Karpas-422 (cell line): ENCODE measurements at regions not wholly inside any gene's neighbourhood (a gene's known extent, or its start where the extent isn't known, plus 50 kb on each side); places are given as distances from the start of the nearest gene placed in this dataset.

Source experiments
- DNase-seq: peaks from one replicate; pipeline ENCODE4 v3.0.0-alpha.2; 2015
- H2AFZ ChIP-seq: fragments of 200-600 bp; sonication (generic); 2 replicates; pipeline ENCODE4 v1.6.1; 2014; ENCODE audit warnings: antibody characterized with exemption, low read length, mixed read lengths
- H3K27ac ChIP-seq: fragments of 200-600 bp; sonication (generic); 2 replicates; pipeline ENCODE4 v1.5.1; 2014; ENCODE audit warnings: mild to moderate bottlenecking, low read length, moderate library complexity
- H3K27me3 ChIP-seq: fragments of 200-600 bp; sonication (generic); 2 replicates; pipeline ENCODE4 v1.6.1; 2014; ENCODE audit warnings: low read length, mixed read lengths
- H3K36me3 ChIP-seq: fragments of 200-600 bp; sonication (generic); 2 replicates; pipeline ENCODE4 v1.6.1; 2014; ENCODE audit warnings: low read length, mixed read lengths; ENCODE audit not compliant: insufficient read depth
- H3K4me1 ChIP-seq: fragments of 200-600 bp; sonication (generic); 2 replicates; pipeline ENCODE4 v1.6.1; 2014; ENCODE audit warnings: mild to moderate bottlenecking, low read length, mixed read lengths
- H3K4me2 ChIP-seq: fragments of 200-600 bp; sonication (generic); 2 replicates; pipeline ENCODE4 v1.6.1; 2014; ENCODE audit warnings: low read length, low read depth, mild to moderate bottlenecking; ENCODE audit not compliant: poor library complexity, severe bottlenecking
- H3K4me3 ChIP-seq: fragments of 200-600 bp; sonication (generic); 2 replicates; pipeline ENCODE4 v1.5.1; 2014; ENCODE audit warnings: mild to moderate bottlenecking, antibody characterized with exemption, low read length, mixed read lengths
- H3K79me2 ChIP-seq: fragments of 200-600 bp; sonication (generic); 2 replicates; pipeline ENCODE4 v1.6.1; 2014; ENCODE audit warnings: mild to moderate bottlenecking, low read length, mixed read lengths
- H3K9ac ChIP-seq: fragments of 200-600 bp; sonication (generic); 2 replicates; pipeline ENCODE4 v1.6.0; 2014; ENCODE audit warnings: low read length
- H3K9me2 ChIP-seq: fragments of 200-600 bp; sonication (generic), shearing (Covaris generic); replicated peaks from 2 replicates; pipeline ENCODE4 v1.6.0; 2014; ENCODE audit warnings: mild to moderate bottlenecking, low read length, moderate library complexity; ENCODE audit not compliant: insufficient read depth
- H3K9me3 ChIP-seq: fragments of 300-700, 200-600 bp; sonication (generic); 2 replicates; pipeline ENCODE4 v1.6.1; 2014; ENCODE audit warnings: low read length, mixed read lengths
- H4K20me1 ChIP-seq: fragments of 200-600 bp; sonication (generic); 2 replicates; pipeline ENCODE4 v1.6.1; 2014; ENCODE audit warnings: mild to moderate bottlenecking, antibody characterized with exemption, low read length, low read depth; ENCODE audit not compliant: insufficient read depth

DNA sequence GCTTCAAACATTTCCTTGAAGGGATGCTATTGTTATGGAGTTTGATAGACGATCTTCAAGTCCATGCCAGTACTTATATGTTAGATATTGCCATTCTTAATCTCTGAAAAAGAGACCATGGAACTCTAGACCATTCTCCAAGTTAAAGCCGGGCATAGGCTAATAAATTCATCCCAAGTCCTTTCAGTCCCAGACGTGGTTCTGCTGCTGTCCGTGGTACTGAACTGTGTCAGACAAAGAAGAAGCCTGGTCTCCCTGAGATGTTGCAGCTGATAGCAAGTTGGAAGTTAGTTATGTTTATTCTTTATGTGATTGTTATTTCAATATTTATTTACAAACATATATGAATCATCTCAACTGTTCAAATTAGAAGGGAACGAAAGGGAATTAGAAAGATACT, 158.7 kb downstream of the NMUR2 start:
- Histone ChIP-seq H3K4me2 (no peak overlapping the region), H3K9me3 (no peaks in the 10 kb centered on the region), H3K27ac (no peak overlapping the region), H3K4me3 (no peak overlapping the region), H3K27me3 (no peaks in the 10 kb centered on the region), H3K4me1 (no peaks in the 10 kb centered on the region), H3K9me2 (0 out of 2 replicates have a peak, but pooled peaks cover 2% of the 10 kb centered on the region), H2AFZ (no peak overlapping the region), H4K20me1 (no peaks in the 10 kb centered on the region), H3K36me3 (no peaks in the 10 kb centered on the region), H3K9ac (no peak overlapping the region), H3K79me2 (no peaks in the 10 kb centered on the region)
- peak; percentile 63 for DNase-seq

DNA sequence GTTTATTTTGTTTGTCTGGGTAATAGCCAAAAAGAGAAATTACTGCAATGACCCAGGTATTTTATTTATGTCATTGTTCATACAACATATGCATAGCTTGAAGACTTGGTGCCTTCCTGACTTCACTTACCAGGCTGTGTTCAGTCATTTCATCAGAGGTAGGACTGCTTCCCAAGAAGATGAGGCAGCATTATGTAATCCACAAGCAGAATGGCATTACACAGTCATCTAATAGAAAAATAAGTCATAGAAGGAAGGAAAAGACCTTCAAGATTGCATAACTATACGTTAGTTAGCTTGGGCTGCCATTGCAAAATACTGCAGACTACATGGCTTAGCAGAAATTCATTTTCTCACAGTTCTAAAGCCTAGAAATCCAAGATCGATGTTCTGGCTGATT, 167.5 kb downstream of the NMUR2 start:
- H3K36me3 ChIP-seq = no peaks in the 10 kb centered on the region

DNA sequence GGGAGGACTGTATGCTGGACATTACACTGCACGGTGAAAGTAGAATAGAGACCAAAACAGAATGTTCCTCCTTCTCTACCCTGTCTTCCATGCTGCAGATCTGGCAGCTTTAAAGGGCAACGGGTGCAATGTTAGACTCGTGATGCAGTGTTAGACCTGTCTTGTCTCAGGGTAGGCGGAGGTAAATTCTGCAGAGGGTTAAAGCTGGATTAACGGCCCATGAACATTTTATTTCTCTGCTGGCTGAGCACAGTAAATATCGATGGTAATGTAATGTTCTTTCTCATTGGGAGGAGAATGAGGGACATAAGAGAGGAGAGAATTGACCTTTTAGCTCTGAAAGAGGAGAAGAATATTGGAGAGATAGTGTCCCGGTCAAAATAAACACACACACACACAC, 178.9 kb downstream of the NMUR2 start:
- H3K9ac ChIP-seq = no peak overlapping the region
- no peak overlapping the region for H3K4me2 ChIP-seq

More for the DNA sequence above, 167.5 kb downstream of the NMUR2 start:
- H3K9me2 ChIP-seq = 0 out of 2 replicates have a peak, but pooled peaks cover 2% of the 10 kb centered on the region
- no peaks in the 10 kb centered on the region for H4K20me1 ChIP-seq
- H3K79me2 ChIP-seq = no peaks in the 10 kb centered on the region
- H3K27me3 ChIP-seq = no peaks in the 10 kb centered on the region
- no peaks in the 10 kb centered on the region for H3K4me1 ChIP-seq
- no peak overlapping the region for H3K4me3 ChIP-seq
- H3K27ac ChIP-seq = no peak overlapping the region
- DNase-seq = no peak
- H3K4me2 ChIP-seq = no peak overlapping the region
- H3K9ac ChIP-seq = no peak overlapping the region
- H2AFZ ChIP-seq = no peak overlapping the region
- H3K9me3 ChIP-seq = no peaks in the 10 kb centered on the region

DNA sequence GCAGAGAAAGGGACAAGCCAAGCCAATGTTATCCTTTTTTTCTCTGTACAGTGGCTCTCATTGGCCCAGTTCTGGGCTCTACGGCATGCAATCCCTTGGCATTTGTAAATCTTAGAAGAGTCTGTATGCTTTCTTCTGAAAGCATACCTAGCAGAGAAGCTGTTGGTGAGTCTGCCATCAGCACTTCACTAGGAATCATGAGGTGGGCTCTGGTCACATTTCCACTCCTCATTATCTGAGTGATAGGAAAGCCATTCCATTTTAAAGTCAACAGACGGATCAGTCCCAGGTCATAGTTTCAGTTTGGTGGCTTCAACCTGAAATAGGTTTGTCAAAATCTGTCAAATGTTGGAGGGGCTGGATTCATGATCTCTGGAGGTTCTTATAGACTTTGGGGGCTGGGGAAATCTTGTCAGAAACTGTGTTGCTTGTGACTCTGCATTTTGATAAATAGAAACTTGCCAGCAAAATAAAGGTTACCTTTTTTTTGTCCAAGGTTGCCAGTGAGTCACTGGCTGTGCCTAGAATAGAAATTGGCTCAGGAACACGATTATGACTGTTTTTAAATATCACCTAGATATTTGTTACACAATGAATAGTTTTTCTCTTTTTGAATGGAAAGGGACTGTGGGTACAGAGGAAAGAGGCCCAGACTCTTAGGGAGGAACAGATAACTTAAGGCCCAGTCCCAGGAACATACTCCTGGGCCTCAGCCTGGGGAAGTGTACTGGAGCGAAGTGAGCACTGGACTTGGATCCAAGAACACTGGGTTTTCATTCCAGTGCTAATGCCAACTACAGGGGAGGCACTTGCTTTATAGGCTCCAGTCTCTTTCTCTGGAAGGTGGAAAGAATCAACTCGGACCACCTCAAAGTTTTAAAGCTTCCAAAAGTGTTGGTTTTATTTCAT, 183.1 kb downstream of the NMUR2 start:
- Histone ChIP-seq H3K9ac (no peak overlapping the region), H3K27me3 (no peaks in the 10 kb centered on the region), H2AFZ (no peak overlapping the region), H4K20me1 (no peaks in the 10 kb centered on the region), H3K27ac (no peak overlapping the region), H3K79me2 (no peaks in the 10 kb centered on the region), H3K36me3 (no peaks in the 10 kb centered on the region), H3K4me2 (no peak overlapping the region), H3K4me3 (no peak overlapping the region), H3K4me1 (no peaks in the 10 kb centered on the region), H3K9me3 (no peaks in the 10 kb centered on the region), H3K9me2 (no peaks in the 10 kb centered on the region)
- no peak for DNase-seq

More for the DNA sequence above, 178.9 kb downstream of the NMUR2 start:
- H3K36me3 ChIP-seq = no peaks in the 10 kb centered on the region
- no peak overlapping the region for H2AFZ ChIP-seq
- DNase-seq = no peak
- H3K27me3 ChIP-seq = no peaks in the 10 kb centered on the region; the same call in 1 of the 2 replicates
- no peaks in the 10 kb centered on the region for H3K79me2 ChIP-seq
- no peaks in the 10 kb centered on the region for H3K9me3 ChIP-seq
- H3K9me2 ChIP-seq = no peaks in the 10 kb centered on the region
- no peaks in the 10 kb centered on the region for H4K20me1 ChIP-seq
- H3K4me1 ChIP-seq = no peaks in the 10 kb centered on the region
- H3K27ac ChIP-seq = no peak overlapping the region
- no peak overlapping the region for H3K4me3 ChIP-seq

DNA sequence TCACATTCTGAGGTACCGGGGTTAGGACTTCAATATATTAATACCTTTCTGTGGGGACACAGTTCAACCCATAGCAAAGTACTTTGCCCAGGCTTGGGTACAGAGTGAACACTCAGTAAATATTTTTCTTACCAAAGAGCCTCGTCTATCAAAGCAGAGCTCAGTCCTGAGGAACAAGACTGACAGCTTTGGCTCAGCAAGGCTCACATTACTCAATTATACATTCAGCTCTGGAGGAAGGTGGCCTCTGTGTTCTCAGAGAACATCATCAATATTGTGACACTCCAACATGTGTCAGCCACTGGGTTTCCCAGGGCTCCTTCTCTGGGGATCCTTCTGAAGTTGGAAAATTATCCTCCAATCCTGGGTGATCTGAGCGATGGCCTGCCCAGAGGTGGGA, 186.4 kb downstream of the NMUR2 start:
- H3K9me2 ChIP-seq = no peaks in the 10 kb centered on the region
- no peak overlapping the region for H3K4me3 ChIP-seq
- no peak overlapping the region for H3K9ac ChIP-seq
- no peak overlapping the region for H2AFZ ChIP-seq
- H3K4me2 ChIP-seq = no peak overlapping the region
- H3K27me3 ChIP-seq = no peaks in the 10 kb centered on the region
- no peaks in the 10 kb centered on the region for H3K9me3 ChIP-seq
- H3K36me3 ChIP-seq = no peaks in the 10 kb centered on the region
- no peaks in the 10 kb centered on the region for H3K79me2 ChIP-seq
- no peak for DNase-seq
- H3K4me1 ChIP-seq = no peaks in the 10 kb centered on the region
- H3K27ac ChIP-seq = no peak overlapping the region
- H4K20me1 ChIP-seq = no peaks in the 10 kb centered on the region

DNA sequence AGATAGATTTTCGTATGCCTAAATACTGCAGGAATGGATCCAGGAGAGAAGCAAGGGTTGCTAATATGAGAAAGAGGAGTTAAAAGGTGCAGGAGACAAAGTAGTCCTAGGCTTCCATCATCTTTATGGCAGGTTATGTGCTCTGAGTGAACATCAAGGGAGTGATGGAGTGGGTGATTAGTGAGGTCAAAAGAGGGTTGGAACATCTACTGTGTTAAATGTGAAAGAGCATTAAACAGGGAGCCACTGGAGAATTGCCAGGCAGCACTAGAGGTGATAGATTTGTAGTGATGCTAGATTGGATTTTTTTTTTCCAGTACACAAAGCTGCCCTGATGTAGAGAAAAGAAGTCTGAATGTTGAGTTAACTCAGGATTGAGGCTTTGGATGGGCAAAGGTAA, 199.3 kb downstream of the NMUR2 start:
- no peak for DNase-seq
- no peaks in the 10 kb centered on the region for H3K27me3 ChIP-seq
- H3K4me3 ChIP-seq = no peak overlapping the region
- H3K4me1 ChIP-seq = no peaks in the 10 kb centered on the region
- no peak overlapping the region for H3K27ac ChIP-seq
- no peak overlapping the region for H2AFZ ChIP-seq
- no peak overlapping the region for H3K4me2 ChIP-seq
- H4K20me1 ChIP-seq = no peaks in the 10 kb centered on the region
- H3K9me3 ChIP-seq = no peaks in the 10 kb centered on the region
- no peaks in the 10 kb centered on the region for H3K36me3 ChIP-seq
- no peak overlapping the region for H3K9ac ChIP-seq
- H3K79me2 ChIP-seq = no peaks in the 10 kb centered on the region
- H3K9me2 ChIP-seq = no peaks in the 10 kb centered on the region

DNA sequence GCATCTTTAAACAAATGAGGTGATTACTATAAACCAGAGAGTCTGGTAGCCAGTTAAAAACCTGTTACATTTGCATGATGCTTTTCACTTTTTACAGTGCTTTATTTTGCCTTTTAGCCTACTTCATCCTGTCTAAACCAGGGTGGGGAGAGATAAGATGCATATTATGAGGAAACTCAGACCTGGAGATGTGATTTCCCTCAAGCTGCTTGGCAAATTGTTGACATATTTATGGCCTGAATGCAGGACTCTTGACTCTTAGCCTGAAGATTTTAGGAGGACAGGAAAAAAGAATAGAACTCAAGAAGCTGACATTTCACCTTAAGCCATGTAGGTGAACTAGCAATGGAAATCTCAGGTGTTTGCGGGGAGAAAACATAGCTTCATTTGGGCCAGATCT, 202.8 kb downstream of the NMUR2 start:
- Histone ChIP-seq H3K4me3 (no peak overlapping the region), H4K20me1 (no peaks in the 10 kb centered on the region), H3K27ac (no peak overlapping the region), H3K27me3 (no peaks in the 10 kb centered on the region), H2AFZ (no peak overlapping the region), H3K4me1 (no peaks in the 10 kb centered on the region), H3K79me2 (no peaks in the 10 kb centered on the region), H3K36me3 (no peaks in the 10 kb centered on the region), H3K9me3 (no peaks in the 10 kb centered on the region), H3K4me2 (no peak overlapping the region), H3K9ac (no peak overlapping the region), H3K9me2 (no peaks in the 10 kb centered on the region)
- DNase-seq = no peak

DNA sequence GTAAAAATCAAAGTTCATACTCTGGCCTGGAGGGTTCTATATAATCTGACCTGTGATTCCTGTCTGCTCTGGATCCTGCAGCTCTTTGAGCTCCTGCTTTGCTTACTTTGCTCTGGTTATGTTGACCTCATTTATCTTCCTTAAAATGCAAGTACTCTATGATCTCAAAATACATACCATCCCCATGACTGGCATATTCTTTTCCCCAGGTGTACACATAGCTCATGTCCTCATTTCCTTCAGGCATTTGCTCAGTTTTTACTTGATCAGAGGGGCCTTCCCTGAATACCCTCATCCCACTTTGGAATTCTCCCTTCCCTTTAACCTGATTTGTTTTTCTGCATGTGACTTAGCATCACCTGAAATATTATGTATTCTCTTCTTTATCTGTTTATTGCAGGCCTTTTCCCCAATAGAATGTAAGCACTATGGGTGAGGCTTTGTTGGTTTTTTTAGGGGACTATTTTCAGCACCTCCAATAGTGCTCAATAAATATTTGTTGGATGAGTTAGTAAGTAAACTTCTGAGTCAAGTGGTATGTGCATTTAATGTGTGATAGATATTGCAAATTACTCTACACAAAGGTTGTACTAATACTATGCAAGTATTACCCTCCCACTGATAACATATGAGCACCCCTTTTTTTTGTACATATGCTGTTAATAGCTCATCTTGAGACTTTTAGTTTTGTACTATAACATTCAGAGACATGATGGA, 211.5 kb downstream of the NMUR2 start:
- Histone ChIP-seq H3K4me3 (no peak overlapping the region), H2AFZ (no peak overlapping the region), H3K9ac (no peak overlapping the region), H3K27ac (no peak overlapping the region), H3K9me2 (no peaks in the 10 kb centered on the region), H3K79me2 (no peaks in the 10 kb centered on the region), H3K27me3 (no peaks in the 10 kb centered on the region), H3K4me1 (no peaks in the 10 kb centered on the region), H4K20me1 (no peaks in the 10 kb centered on the region), H3K36me3 (no peaks in the 10 kb centered on the region), H3K9me3 (no peaks in the 10 kb centered on the region), H3K4me2 (no peak overlapping the region)
- DNase-seq = no peak
